PC-3 (cell line): ENCODE measurements at regions not wholly inside any gene's neighbourhood (a gene's known extent, or its start where the extent isn't known, plus 50 kb on each side); places are given as distances from the start of the nearest gene placed in this dataset.

Experiments
- ATAC-seq: fragments of 200-7000 bp; cut with Tn5 transposase; 2 replicates; pipeline ENCODE4 v1.9.1; 2020; ENCODE audit warnings: mild to moderate bottlenecking, moderate library complexity
- BruUV-seq: library from RNA; stranded (reverse); fragments of 400-500 nt; replicated peaks from 2 replicates; lab custom pipeline; 2021; lab: Mats Ljungman, UMichigan
- CTCF ChIA-PET: fragments of 300-600 bp; sonication (Branson Sonifier 250); formaldehyde crosslinking; loops from one replicate; lab custom pipeline; 2022; ENCODE audit warnings: antibody characterized with exemption; lab: Charles Lee
- POLR2A ChIA-PET: fragments of 300-600 bp; sonication (Branson Sonifier 250); formaldehyde crosslinking; loops from one replicate; lab custom pipeline; 2022; ENCODE audit warnings: antibody characterized with exemption; ENCODE audit not compliant: unreplicated experiment; lab: Charles Lee
- DNase-seq: peaks from one replicate; pipeline ENCODE4 v3.0.0-alpha.2; 2015
- H2AFZ ChIP-seq: fragments of 300-600 bp; sonication (generic); 2 replicates; pipeline ENCODE4 v1.6.0; 2016; ENCODE audit warnings: antibody characterized with exemption, low read length
- H3F3A ChIP-seq: fragments of 300-600 bp; sonication (generic); one replicate; pipeline ENCODE4 v1.6.0; 2017; ENCODE audit warnings: antibody characterized with exemption, low read length, control low read depth, mild to moderate bottlenecking; ENCODE audit not compliant: unreplicated experiment
- H3K27ac ChIP-seq: fragments of 300-600 bp; sonication (generic); 2 replicates; pipeline ENCODE4 v1.5.1; 2016; ENCODE audit warnings: mild to moderate bottlenecking, low read length
- H3K27me3 ChIP-seq: fragments of 300-600 bp; sonication (generic); 2 replicates; pipeline ENCODE4 v1.6.1; 2016; ENCODE audit warnings: low read length, mixed read lengths
- H3K36me3 ChIP-seq: fragments of 300-600 bp; sonication (generic); 2 replicates; pipeline ENCODE4 v1.6.1; 2016; ENCODE audit warnings: low read depth, mixed run types, low read length, mixed read lengths
- H3K4me1 ChIP-seq: fragments of 300-600 bp; sonication (generic); 2 replicates; pipeline ENCODE4 v1.5.1; 2016; ENCODE audit warnings: low read length; ENCODE audit not compliant: insufficient read depth
- H3K4me2 ChIP-seq: fragments of 300-600 bp; sonication (generic); 2 replicates; pipeline ENCODE4 v1.6.0; 2016; ENCODE audit warnings: low read length
- H3K4me3 ChIP-seq: fragments of 300-600 bp; sonication (generic); 2 replicates; pipeline ENCODE4 v1.5.1; 2016; ENCODE audit warnings: mild to moderate bottlenecking, low read length, mixed read lengths
- H3K79me2 ChIP-seq: fragments of 300-600 bp; sonication (generic); 2 replicates; pipeline ENCODE4 v1.6.1; 2017; ENCODE audit warnings: low read length, mixed read lengths
- H3K9ac ChIP-seq: fragments of 300-600 bp; sonication (generic); 2 replicates; pipeline ENCODE4 v1.6.0; 2016; ENCODE audit warnings: mild to moderate bottlenecking, low read length
- H3K9me2 ChIP-seq: fragments of 300-600 bp; sonication (generic); replicated peaks from 2 replicates; pipeline ENCODE4 v1.6.1; 2016; ENCODE audit warnings: mixed run types, low read length, mixed read lengths
- H3K9me3 ChIP-seq: fragments of 300-600 bp; sonication (generic); 2 replicates; pipeline ENCODE4 v1.6.1; 2016; ENCODE audit warnings: low read length, mixed read lengths
- H4K20me1 ChIP-seq: fragments of 300-600 bp; sonication (generic); 2 replicates; pipeline ENCODE4 v1.6.1; 2016; ENCODE audit warnings: low read length, mixed read lengths
- CTCF ChIP-seq: fragments of 300-600 bp; sonication (generic); conservative IDR thresholded peaks from 2 replicates; pipeline ENCODE4 v1.5.1; 2017; ENCODE audit warnings: antibody characterized with exemption, low read depth, mild to moderate bottlenecking, low read length
- EZH2 ChIP-seq: fragments of 300-600 bp; sonication (generic); IDR thresholded peaks from one replicate; pipeline ENCODE4 v1.6.1; 2017; ENCODE audit warnings: antibody characterized with exemption, mild to moderate bottlenecking, low read length; ENCODE audit not compliant: unreplicated experiment
- EZH2phosphoT487 ChIP-seq: fragments of 300-600 bp; sonication (generic); IDR thresholded peaks from 2 replicates; pipeline ENCODE4 v1.6.1; 2018; ENCODE audit warnings: mild to moderate bottlenecking, antibody characterized with exemption, low read length, borderline replicate concordance
- intact Hi-C: fragments of 100-400 bp; cut with micrococcal nuclease; formaldehyde crosslinking; loops from 2 replicates; pipeline ENCODE4 v1.9.0; 2023

GRCh38 chr4:175377203-175377602, 434.9 kb downstream of the GPM6A start:
- no peak for DNase-seq
- no peak overlapping the region for H3K4me2 ChIP-seq
- intact Hi-C loops, result no loop called here
- no TSS peak for BruUV-seq
- H3F3A ChIP-seq, result no peaks in the 10 kb centered on the region
- ChIA-PET POLR2A (no interaction called here), CTCF (no interaction called here)
- no peak overlapping the region for H3K9ac ChIP-seq
- no peak for ATAC-seq
- H3K9me2 ChIP-seq, result no peaks in the 10 kb centered on the region
- H3K27me3 ChIP-seq, result no peaks in the 10 kb centered on the region
- H3K27ac ChIP-seq, result no peak overlapping the region
- H4K20me1 ChIP-seq, result no peaks in the 10 kb centered on the region
- no peak overlapping the region for H2AFZ ChIP-seq
- no peaks in the 10 kb centered on the region for H3K36me3 ChIP-seq
- no peaks in the 10 kb centered on the region for H3K9me3 ChIP-seq
- H3K4me1 ChIP-seq, result no peaks in the 10 kb centered on the region; the same call in 1 of the 2 replicates
- TF ChIP-seq EZH2phosphoT487 (no peak), CTCF (no peak), EZH2 (no peak)
- H3K4me3 ChIP-seq, result no peak overlapping the region
- H3K79me2 ChIP-seq, result no peaks in the 10 kb centered on the region

GRCh38 chr4:175378372-175378771, 433.7 kb downstream of the GPM6A start:
- Histone ChIP-seq H3K4me2 (no peak overlapping the region), H3F3A (no peaks in the 10 kb centered on the region), H3K79me2 (no peaks in the 10 kb centered on the region), H3K36me3 (no peaks in the 10 kb centered on the region), H3K27ac (no peak overlapping the region), H3K4me3 (no peak overlapping the region), H3K9me3 (no peaks in the 10 kb centered on the region), H3K9me2 (no peaks in the 10 kb centered on the region), H3K27me3 (no peaks in the 10 kb centered on the region), H4K20me1 (no peaks in the 10 kb centered on the region), H3K4me1 (no peaks in the 10 kb centered on the region; the same call in 1 of the 2 replicates), H3K9ac (no peak overlapping the region), H2AFZ (no peak overlapping the region)
- DNase-seq (no peak), ATAC-seq (no peak)
- CTCF ChIA-PET, result no interaction called here
- TF ChIP-seq EZH2 (no peak), EZH2phosphoT487 (no peak), CTCF (no peak)
- POLR2A ChIA-PET, result no interaction called here
- BruUV-seq, result no TSS peak
- intact Hi-C loops, result no loop called here

- no peak for TF ChIP-seq EZH2
- POLR2A ChIA-PET, result no interaction called here
- no peaks in the 10 kb centered on the region for H3K4me1 ChIP-seq
- H3K79me2 ChIP-seq, result no peaks in the 10 kb centered on the region
- no peak overlapping the region for H3K4me2 ChIP-seq
- CTCF ChIA-PET, result no interaction called here
- no peak overlapping the region for H3K4me3 ChIP-seq
- intact Hi-C loops, result no loop called here
- H3K27ac ChIP-seq, result no peak overlapping the region
- no peaks in the 10 kb centered on the region for H4K20me1 ChIP-seq
- no peaks in the 10 kb centered on the region for H3K9me2 ChIP-seq
- H3K27me3 ChIP-seq, result no peaks in the 10 kb centered on the region
- no peak for ATAC-seq
- no peak overlapping the region for H2AFZ ChIP-seq
- DNase-seq, result peak; percentile 1
- no peaks in the 10 kb centered on the region for H3K9me3 ChIP-seq
- H3K9ac ChIP-seq, result no peak overlapping the region
- BruUV-seq, result no TSS peak
- no peaks in the 10 kb centered on the region for H3K36me3 ChIP-seq
- H3F3A ChIP-seq, result no peaks in the 10 kb centered on the region
These were observed 431.2 kb downstream of the GPM6A start for GRCh38 chr4:175380841-175381240.
